Neuronal stem cell (in vitro differentiated cells): ENCODE measurements at regions not wholly inside any gene's neighbourhood (a gene's known extent, or its start where the extent isn't known, plus 50 kb on each side); places are given as distances from the start of the nearest gene placed in this dataset.

Experiments used
- DNase-seq: peaks from one replicate; pipeline ENCODE4 v3.0.0-alpha.2; 2013; ENCODE audit warnings: low spot score
- H2AFZ ChIP-seq: one replicate; pipeline ENCODE4 v1.6.1; 2013; ENCODE audit warnings: mild to moderate bottlenecking, low read length, inconsistent platforms
- H2AK5ac ChIP-seq: 2 replicates; pipeline ENCODE4 v1.6.1; 2013; ENCODE audit warnings: low read depth, mild to moderate bottlenecking, inconsistent platforms, low read length, moderate library complexity, mixed read lengths
- H2BK120ac ChIP-seq: 2 replicates; pipeline ENCODE4 v1.6.1; 2013; ENCODE audit warnings: low read depth, mild to moderate bottlenecking, inconsistent platforms, low read length, moderate library complexity, mixed read lengths
- H2BK12ac ChIP-seq: one replicate; pipeline ENCODE4 v1.6.1; 2013; ENCODE audit warnings: low read length, inconsistent platforms
- H2BK15ac ChIP-seq: 2 replicates; pipeline ENCODE4 v1.6.1; 2013; ENCODE audit warnings: mild to moderate bottlenecking, low read length, inconsistent platforms, mixed read lengths
- H2BK5ac ChIP-seq: one replicate; pipeline ENCODE4 v1.6.1; 2013; ENCODE audit warnings: inconsistent platforms, mild to moderate bottlenecking, low read length, moderate library complexity
- H3K14ac ChIP-seq: one replicate; pipeline ENCODE4 v1.6.1; 2013; ENCODE audit warnings: low read length, inconsistent platforms
- H3K18ac ChIP-seq: 2 replicates; pipeline ENCODE4 v1.6.1; 2013; ENCODE audit warnings: low read length, inconsistent platforms
- H3K23ac ChIP-seq: 2 replicates; pipeline ENCODE4 v1.6.1; 2013; ENCODE audit warnings: low read depth, mild to moderate bottlenecking, mixed read lengths, low read length, inconsistent platforms; ENCODE audit not compliant: poor library complexity
- H3K27ac ChIP-seq: replicated peaks from 3 replicates; pipeline ENCODE4 v1.5.1; 2013; ENCODE audit warnings: low read length, inconsistent platforms
- H3K27me3 ChIP-seq, 3 experiments: 2 replicates each; pipeline ENCODE4 v1.6.1; 2013; ENCODE audit warnings: low read length in 3 of 3, mild to moderate bottlenecking in 2 of 3, inconsistent platforms in 1 of 3, low read depth in 1 of 3, mixed read lengths in 1 of 3, moderate library complexity in 1 of 3; ENCODE audit not compliant: control insufficient read depth in 3 of 3, insufficient read depth in 3 of 3
- H3K36me3 ChIP-seq, 2 donors: replicated peaks in 1 of 2; 2 replicates each; pipeline ENCODE4 v1.6.1; 2013; ENCODE audit warnings: low read length in 2 of 2; ENCODE audit not compliant: control insufficient read depth in 2 of 2, insufficient read depth in 2 of 2
- H3K4ac ChIP-seq: 2 replicates; pipeline ENCODE4 v1.6.1; 2013; ENCODE audit warnings: inconsistent platforms, mild to moderate bottlenecking, low read length, moderate library complexity
- H3K4me1 ChIP-seq, 2 donors: 1 replicate in 1 of 2; 2 replicates in 1 of 2; pipeline ENCODE4 v1.6.1; 2013; ENCODE audit warnings: low read length in 2 of 2, low read depth in 1 of 2; ENCODE audit not compliant: control insufficient read depth in 2 of 2, insufficient read depth in 1 of 2
- H3K4me2 ChIP-seq: one replicate; pipeline ENCODE4 v1.6.1; 2013; ENCODE audit warnings: mild to moderate bottlenecking, low read length, inconsistent platforms; ENCODE audit not compliant: insufficient read depth, poor library complexity, severe bottlenecking
- H3K4me3 ChIP-seq, 2 donors: 2 replicates each; pipeline ENCODE4 v1.5.1; 2013; ENCODE audit warnings: low read length in 2 of 2, mild to moderate bottlenecking in 2 of 2, inconsistent platforms in 1 of 2, moderate library complexity in 1 of 2
- H3K79me1 ChIP-seq: one replicate; pipeline ENCODE4 v1.6.1; 2013; ENCODE audit warnings: low read depth, mild to moderate bottlenecking, inconsistent platforms, low read length, moderate library complexity
- H3K9ac ChIP-seq: one replicate; pipeline ENCODE4 v1.6.1; 2013; ENCODE audit warnings: mild to moderate bottlenecking, low read depth, low read length, inconsistent platforms; ENCODE audit not compliant: poor library complexity
- H3K9me3 ChIP-seq, 2 donors: replicated peaks in 1 of 2; 2 replicates each; pipeline versions ENCODE3 to v1.6.1; 2013; ENCODE audit warnings: low read length in 2 of 2, mild to moderate bottlenecking in 2 of 2, inconsistent platforms in 1 of 2, low read depth in 1 of 2, mixed read lengths in 1 of 2, moderate library complexity in 1 of 2; ENCODE audit not compliant: control insufficient read depth in 2 of 2, insufficient read depth in 1 of 2
- H4K8ac ChIP-seq: one replicate; pipeline ENCODE4 v1.6.1; 2013; ENCODE audit warnings: low read depth, mild to moderate bottlenecking, inconsistent platforms, low read length, moderate library complexity
- H4K91ac ChIP-seq: one replicate; pipeline ENCODE4 v1.6.1; 2013; ENCODE audit warnings: low read length, low read depth, mild to moderate bottlenecking, inconsistent platforms; ENCODE audit not compliant: poor library complexity
- WGBS, 2 donors: extraction: QIAGEN DNeasy Blood & Tissue Kit; methylation state at CpG; one replicate each; pipeline ENCODE4 v1.1.7; 2013; ENCODE audit warnings: missing lambda C conversion rate in 2 of 2, mixed read lengths in 1 of 2; ENCODE audit not compliant: insufficient read length in 2 of 2, insufficient replicate concordance in 1 of 2; ENCODE audit errors: extremely low coverage in 2 of 2; 5-methylcytosine and 5-hydroxymethylcytosine counted together

GRCh38 chr11:28417601-28418323, 309.6 kb downstream of the METTL15 start:
- no peak overlapping the region for H4K91ac ChIP-seq
- no peak overlapping the region for H2BK5ac ChIP-seq
- H3K4me1 ChIP-seq: peaks cover 0 to 3% of the 10 kb centered on the region in 2 donors
- H3K14ac ChIP-seq: no peak overlapping the region
- H3K4me2 ChIP-seq: no peak overlapping the region
- H3K23ac ChIP-seq: no peak overlapping the region
- no peak for DNase-seq
- no peaks in the 10 kb centered on the region for H3K79me1 ChIP-seq
- no peak overlapping the region for H3K9ac ChIP-seq
- H3K27me3 ChIP-seq: no peaks in the 10 kb centered on the region
- WGBS, 2 donors: no CpG with 5 or more reads among the region's 5 CpGs
- H3K9me3 ChIP-seq: no peaks in the 10 kb centered on the region
- H2AK5ac ChIP-seq: no peak overlapping the region
- H4K8ac ChIP-seq: no peak overlapping the region
- H2BK12ac ChIP-seq: no peak overlapping the region
- H3K4ac ChIP-seq: no peak overlapping the region
- H3K36me3 ChIP-seq: no peaks in the 10 kb centered on the region
- H2BK120ac ChIP-seq: no peak overlapping the region
- no peak overlapping the region for H2BK15ac ChIP-seq
- no peak overlapping the region for H2AFZ ChIP-seq
- no peak overlapping the region for H3K18ac ChIP-seq
- no peak overlapping the region for H3K27ac ChIP-seq
- no peak overlapping the region for H3K4me3 ChIP-seq

- no peak overlapping the region for H3K4me3 ChIP-seq
- no peak overlapping the region for H2BK5ac ChIP-seq
- H2AK5ac ChIP-seq: no peak overlapping the region
- H4K8ac ChIP-seq: no peak overlapping the region
- no peak overlapping the region for H3K18ac ChIP-seq
- no peaks in the 10 kb centered on the region for H3K4me1 ChIP-seq
- no peak overlapping the region for H3K4ac ChIP-seq
- no peak overlapping the region for H2BK120ac ChIP-seq
- no peak for DNase-seq
- no peak overlapping the region for H2BK12ac ChIP-seq
- H3K9ac ChIP-seq: no peak overlapping the region
- H3K27ac ChIP-seq: no peak overlapping the region
- H2AFZ ChIP-seq: no peak overlapping the region
- no peaks in the 10 kb centered on the region for H3K36me3 ChIP-seq
- no peaks in the 10 kb centered on the region for H3K79me1 ChIP-seq
- no peaks in the 10 kb centered on the region for H3K9me3 ChIP-seq
- H4K91ac ChIP-seq: no peak overlapping the region
- no peak overlapping the region for H3K4me2 ChIP-seq
- H3K27me3 ChIP-seq: no peaks in the 10 kb centered on the region
- H3K14ac ChIP-seq: no peak overlapping the region
- no peak overlapping the region for H3K23ac ChIP-seq
- H2BK15ac ChIP-seq: no peak overlapping the region
Observed at GRCh38 chr11:28412029-28412428, 303.8 kb downstream of the METTL15 start.

- Histone ChIP-seq H4K8ac (no peak overlapping the region), H2BK15ac (no peak overlapping the region), H3K4me2 (no peak overlapping the region), H2BK120ac (no peak overlapping the region), H3K23ac (no peak overlapping the region), H3K9ac (no peak overlapping the region), H3K4ac (no peak overlapping the region), H3K9me3 (no peaks in the 10 kb centered on the region), H3K27ac (no peak overlapping the region), H2BK12ac (no peak overlapping the region), H3K27me3 (no peaks in the 10 kb centered on the region), H3K4me1 (no peaks in the 10 kb centered on the region), H2BK5ac (no peak overlapping the region), H4K91ac (no peak overlapping the region), H3K14ac (no peak overlapping the region), H2AFZ (no peak overlapping the region), H3K18ac (no peak overlapping the region), H3K79me1 (no peaks in the 10 kb centered on the region), H2AK5ac (no peak overlapping the region), H3K36me3 (no peaks in the 10 kb centered on the region), H3K4me3 (no peak overlapping the region)
- no peak for DNase-seq
- no CpG with 5 or more reads among the region's 3 CpGs for WGBS, 2 donors
Observed at GRCh38 chr11:28401446-28401845, 293.3 kb downstream of the METTL15 start.

DNA sequence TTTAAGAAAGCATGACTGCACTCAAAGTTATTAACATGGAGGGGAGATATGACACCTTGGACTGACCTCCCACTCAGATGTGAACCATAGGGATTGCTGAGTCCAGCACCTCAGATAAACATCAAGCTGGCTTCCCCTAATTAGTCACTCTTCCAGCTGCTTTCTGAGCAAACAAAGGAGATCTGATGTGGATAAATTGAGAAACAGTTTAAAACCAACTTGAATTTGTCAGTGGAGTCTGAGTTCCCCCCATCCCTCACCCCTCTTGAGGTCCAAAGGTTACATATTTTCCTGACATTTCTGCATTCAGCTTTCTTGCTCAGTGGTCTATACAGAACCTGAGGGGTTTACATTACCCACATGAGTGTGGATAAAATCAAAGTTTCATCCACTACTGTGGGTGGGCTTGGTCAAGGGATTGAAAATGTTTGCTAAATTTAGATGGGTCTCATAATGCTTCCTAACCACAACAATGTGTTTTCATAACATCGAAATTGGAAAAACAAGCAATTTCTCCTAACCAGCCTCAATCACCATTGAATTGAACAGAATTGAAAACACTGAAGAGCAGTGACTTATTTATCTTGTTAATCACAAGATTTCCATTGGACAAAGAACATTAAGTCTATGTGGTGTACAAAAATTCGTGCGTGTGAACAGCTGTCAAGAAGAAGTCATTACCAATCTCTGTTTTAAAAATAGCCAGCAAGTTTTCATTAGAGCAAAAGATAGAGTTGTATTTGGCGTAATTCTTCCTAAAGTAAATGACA, 292.3 kb downstream of the METTL15 start:
- Histone ChIP-seq H2AFZ (no peak overlapping the region), H3K4ac (no peak overlapping the region), H2BK15ac (no peak overlapping the region), H3K4me3 (no peak overlapping the region), H3K4me1 (no peaks in the 10 kb centered on the region), H2BK120ac (no peak overlapping the region), H3K27ac (no peak overlapping the region), H2BK5ac (no peak overlapping the region), H3K4me2 (no peak overlapping the region), H3K27me3 (no peaks in the 10 kb centered on the region), H3K9ac (no peak overlapping the region), H3K18ac (no peak overlapping the region), H3K14ac (no peak overlapping the region), H3K79me1 (no peaks in the 10 kb centered on the region), H3K9me3 (no peaks in the 10 kb centered on the region), H3K36me3 (no peaks in the 10 kb centered on the region), H3K23ac (no peak overlapping the region), H2AK5ac (no peak overlapping the region), H2BK12ac (no peak overlapping the region), H4K91ac (no peak overlapping the region), H4K8ac (no peak overlapping the region)
- no peak for DNase-seq
- no CpG with 5 or more reads among the region's 4 CpGs for WGBS, 2 donors
